Neuronal stem cell (in vitro differentiated cells): ENCODE measurements at regions not wholly inside any gene's neighbourhood (a gene's known extent, or its start where the extent isn't known, plus 50 kb on each side); places are given as distances from the start of the nearest gene placed in this dataset.
A peak's percentile ranks its signal among the peaks of the same experiment; 100 is the strongest.

Experiments
- DNase-seq: peaks from one replicate; pipeline ENCODE4 v3.0.0-alpha.2; 2013; ENCODE audit warnings: low spot score
- H2AFZ ChIP-seq: one replicate; pipeline ENCODE4 v1.6.1; 2013; ENCODE audit warnings: mild to moderate bottlenecking, low read length, inconsistent platforms
- H2AK5ac ChIP-seq: 2 replicates; pipeline ENCODE4 v1.6.1; 2013; ENCODE audit warnings: low read depth, mild to moderate bottlenecking, inconsistent platforms, low read length, moderate library complexity, mixed read lengths
- H2BK120ac ChIP-seq: 2 replicates; pipeline ENCODE4 v1.6.1; 2013; ENCODE audit warnings: low read depth, mild to moderate bottlenecking, inconsistent platforms, low read length, moderate library complexity, mixed read lengths
- H2BK12ac ChIP-seq: one replicate; pipeline ENCODE4 v1.6.1; 2013; ENCODE audit warnings: low read length, inconsistent platforms
- H2BK15ac ChIP-seq: 2 replicates; pipeline ENCODE4 v1.6.1; 2013; ENCODE audit warnings: mild to moderate bottlenecking, low read length, inconsistent platforms, mixed read lengths
- H2BK5ac ChIP-seq: one replicate; pipeline ENCODE4 v1.6.1; 2013; ENCODE audit warnings: inconsistent platforms, mild to moderate bottlenecking, low read length, moderate library complexity
- H3K14ac ChIP-seq: one replicate; pipeline ENCODE4 v1.6.1; 2013; ENCODE audit warnings: low read length, inconsistent platforms
- H3K18ac ChIP-seq: 2 replicates; pipeline ENCODE4 v1.6.1; 2013; ENCODE audit warnings: low read length, inconsistent platforms
- H3K23ac ChIP-seq: 2 replicates; pipeline ENCODE4 v1.6.1; 2013; ENCODE audit warnings: low read depth, mild to moderate bottlenecking, mixed read lengths, low read length, inconsistent platforms; ENCODE audit not compliant: poor library complexity
- H3K27ac ChIP-seq: replicated peaks from 3 replicates; pipeline ENCODE4 v1.5.1; 2013; ENCODE audit warnings: low read length, inconsistent platforms
- H3K27me3 ChIP-seq, 3 experiments: 2 replicates each; pipeline ENCODE4 v1.6.1; 2013; ENCODE audit warnings: low read length in 3 of 3, mild to moderate bottlenecking in 2 of 3, inconsistent platforms in 1 of 3, low read depth in 1 of 3, mixed read lengths in 1 of 3, moderate library complexity in 1 of 3; ENCODE audit not compliant: control insufficient read depth in 3 of 3, insufficient read depth in 3 of 3
- H3K36me3 ChIP-seq, 2 donors: replicated peaks in 1 of 2; 2 replicates each; pipeline ENCODE4 v1.6.1; 2013; ENCODE audit warnings: low read length in 2 of 2; ENCODE audit not compliant: control insufficient read depth in 2 of 2, insufficient read depth in 2 of 2
- H3K4ac ChIP-seq: 2 replicates; pipeline ENCODE4 v1.6.1; 2013; ENCODE audit warnings: inconsistent platforms, mild to moderate bottlenecking, low read length, moderate library complexity
- H3K4me1 ChIP-seq, 2 donors: 1 replicate in 1 of 2; 2 replicates in 1 of 2; pipeline ENCODE4 v1.6.1; 2013; ENCODE audit warnings: low read length in 2 of 2, low read depth in 1 of 2; ENCODE audit not compliant: control insufficient read depth in 2 of 2, insufficient read depth in 1 of 2
- H3K4me2 ChIP-seq: one replicate; pipeline ENCODE4 v1.6.1; 2013; ENCODE audit warnings: mild to moderate bottlenecking, low read length, inconsistent platforms; ENCODE audit not compliant: insufficient read depth, poor library complexity, severe bottlenecking
- H3K4me3 ChIP-seq, 2 donors: 2 replicates each; pipeline ENCODE4 v1.5.1; 2013; ENCODE audit warnings: low read length in 2 of 2, mild to moderate bottlenecking in 2 of 2, inconsistent platforms in 1 of 2, moderate library complexity in 1 of 2
- H3K79me1 ChIP-seq: one replicate; pipeline ENCODE4 v1.6.1; 2013; ENCODE audit warnings: low read depth, mild to moderate bottlenecking, inconsistent platforms, low read length, moderate library complexity
- H3K9ac ChIP-seq: one replicate; pipeline ENCODE4 v1.6.1; 2013; ENCODE audit warnings: mild to moderate bottlenecking, low read depth, low read length, inconsistent platforms; ENCODE audit not compliant: poor library complexity
- H3K9me3 ChIP-seq, 2 donors: replicated peaks in 1 of 2; 2 replicates each; pipeline versions ENCODE3 to v1.6.1; 2013; ENCODE audit warnings: low read length in 2 of 2, mild to moderate bottlenecking in 2 of 2, inconsistent platforms in 1 of 2, low read depth in 1 of 2, mixed read lengths in 1 of 2, moderate library complexity in 1 of 2; ENCODE audit not compliant: control insufficient read depth in 2 of 2, insufficient read depth in 1 of 2
- H4K8ac ChIP-seq: one replicate; pipeline ENCODE4 v1.6.1; 2013; ENCODE audit warnings: low read depth, mild to moderate bottlenecking, inconsistent platforms, low read length, moderate library complexity
- H4K91ac ChIP-seq: one replicate; pipeline ENCODE4 v1.6.1; 2013; ENCODE audit warnings: low read length, low read depth, mild to moderate bottlenecking, inconsistent platforms; ENCODE audit not compliant: poor library complexity
- WGBS, 2 donors: extraction: QIAGEN DNeasy Blood & Tissue Kit; methylation state at CpG; one replicate each; pipeline ENCODE4 v1.1.7; 2013; ENCODE audit warnings: missing lambda C conversion rate in 2 of 2, mixed read lengths in 1 of 2; ENCODE audit not compliant: insufficient read length in 2 of 2, insufficient replicate concordance in 1 of 2; ENCODE audit errors: extremely low coverage in 2 of 2; 5-methylcytosine and 5-hydroxymethylcytosine counted together

DNA sequence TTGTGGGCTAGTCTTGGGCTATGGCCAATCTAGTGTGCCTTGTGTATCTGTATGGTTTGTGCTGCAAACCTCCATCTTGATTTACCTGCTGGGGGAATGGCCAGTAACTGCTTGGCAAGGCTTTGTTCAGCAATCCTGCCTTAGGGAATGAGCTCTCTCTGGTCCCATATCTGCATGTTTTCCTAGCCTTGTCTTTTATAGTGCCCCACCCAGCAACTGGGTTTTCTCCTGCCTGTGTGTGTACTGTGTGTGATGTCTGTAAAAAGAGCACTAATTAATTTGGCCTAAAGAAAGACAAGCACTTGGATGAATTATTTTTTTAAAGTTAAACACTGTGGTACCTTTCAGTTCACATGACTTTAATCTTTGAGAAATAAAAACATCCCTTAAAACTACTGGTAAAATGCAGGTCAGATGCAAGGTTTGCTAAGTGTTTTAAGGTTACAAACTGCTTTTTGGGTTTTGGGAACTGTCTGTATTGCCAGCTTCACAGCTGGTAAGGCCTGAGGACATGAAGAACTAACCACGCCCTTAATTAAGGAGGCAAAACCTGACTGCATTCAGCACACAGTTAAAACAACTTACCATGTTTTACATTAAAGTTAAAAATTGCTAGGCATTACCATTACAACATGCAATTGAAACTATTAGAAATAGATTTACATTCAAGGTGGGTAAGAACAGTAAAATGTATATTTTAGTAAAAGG, 1169.2 kb downstream of the OTOL1 start:
- Histone ChIP-seq H3K9ac (no peak overlapping the region), H2BK5ac (no peak overlapping the region), H4K91ac (no peak overlapping the region), H3K27ac (no peak overlapping the region), H3K23ac (no peak overlapping the region), H3K79me1 (no peaks in the 10 kb centered on the region), H2AK5ac (no peak overlapping the region), H3K4me1 (no peaks in the 10 kb centered on the region), H2BK12ac (no peak overlapping the region), H3K18ac (no peak overlapping the region), H3K27me3 (no peaks in the 10 kb centered on the region), H2BK120ac (no peak overlapping the region), H3K14ac (no peak overlapping the region), H3K4me2 (no peak overlapping the region), H2BK15ac (no peak overlapping the region), H3K4me3 (no peak overlapping the region), H3K36me3 (no peaks in the 10 kb centered on the region), H4K8ac (no peak overlapping the region), H3K9me3 (peaks cover 0 to 7% of the 10 kb centered on the region in 2 donors), H2AFZ (peak overlapping the region; percentile 53), H3K4ac (no peak overlapping the region)
- DNase-seq = no peak
- no CpG with 5 or more reads among the region's 1 CpG for WGBS, 2 donors

- Histone ChIP-seq H3K27ac (no peak overlapping the region), H3K23ac (no peak overlapping the region), H3K4ac (no peak overlapping the region), H2AFZ (peak overlapping the region; percentile 56), H3K4me1 (no peaks in the 10 kb centered on the region), H2AK5ac (no peak overlapping the region), H4K91ac (no peak overlapping the region), H2BK5ac (no peak overlapping the region), H3K9ac (no peak overlapping the region), H4K8ac (no peak overlapping the region), H3K4me2 (no peak overlapping the region), H3K4me3 (no peak overlapping the region), H3K9me3 (peaks cover 0 to 7% of the 10 kb centered on the region in 2 donors), H2BK15ac (no peak overlapping the region), H3K18ac (no peak overlapping the region), H3K14ac (no peak overlapping the region), H3K27me3 (no peaks in the 10 kb centered on the region), H3K36me3 (no peaks in the 10 kb centered on the region), H2BK12ac (no peak overlapping the region), H3K79me1 (no peaks in the 10 kb centered on the region), H2BK120ac (no peak overlapping the region)
- no CpG with 5 or more reads among the region's 10 CpGs for WGBS, 2 donors
- no peak for DNase-seq
These were observed 1170.2 kb downstream of the OTOL1 start for GRCh38 chr3:162666835-162667234.

DNA sequence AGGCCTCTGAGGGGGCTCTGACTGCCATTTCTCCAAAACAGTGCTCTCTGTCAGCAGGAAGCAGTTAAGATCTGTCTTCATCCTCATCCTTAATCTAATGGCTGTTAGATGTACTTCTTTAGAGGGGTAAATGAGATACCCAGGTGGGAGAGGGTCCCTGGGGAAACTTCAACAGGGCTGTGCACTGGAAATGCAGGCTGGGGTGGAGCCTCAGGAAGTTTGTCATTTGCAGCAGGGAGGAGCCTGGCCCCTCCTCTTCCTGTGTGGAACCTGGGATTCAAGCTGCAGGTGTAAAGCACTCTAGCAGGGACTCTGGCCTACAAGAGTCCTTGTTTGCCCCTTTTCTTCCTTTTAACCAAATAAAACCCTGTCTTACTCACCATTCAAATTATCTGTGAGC, 1173.6 kb downstream of the OTOL1 start:
- no peak for DNase-seq
- Histone ChIP-seq H3K4ac (no peak overlapping the region), H3K36me3 (no peaks in the 10 kb centered on the region), H3K9ac (no peak overlapping the region), H3K9me3 (no peaks in the 10 kb centered on the region), H2AK5ac (no peak overlapping the region), H4K8ac (no peak overlapping the region), H2BK120ac (no peak overlapping the region), H3K4me1 (no peaks in the 10 kb centered on the region), H2BK12ac (no peak overlapping the region), H3K27me3 (no peaks in the 10 kb centered on the region), H3K4me2 (no peak overlapping the region), H2BK15ac (no peak overlapping the region), H3K4me3 (no peak overlapping the region), H3K79me1 (no peaks in the 10 kb centered on the region), H3K23ac (no peak overlapping the region), H3K27ac (no peak overlapping the region), H2AFZ (peak overlapping the region; percentile 61), H4K91ac (no peak overlapping the region), H2BK5ac (no peak overlapping the region), H3K18ac (no peak overlapping the region), H3K14ac (no peak overlapping the region)

GRCh38 chr3:162677475-162677874, 1180.9 kb downstream of the OTOL1 start:
- no peak overlapping the region for H3K27ac ChIP-seq
- no CpG with 5 or more reads among the region's 1 CpG for whole genome bisulfite sequencing, 2 donors

More at GRCh38 chr3:162677475-162677874, 1180.9 kb downstream of the OTOL1 start:
- no peak overlapping the region for H3K9ac ChIP-seq
- H2BK120ac ChIP-seq = no peak overlapping the region
- H4K8ac ChIP-seq = no peak overlapping the region
- DNase-seq = no peak
- H3K23ac ChIP-seq = no peak overlapping the region
- H4K91ac ChIP-seq = no peak overlapping the region
- H2BK5ac ChIP-seq = no peak overlapping the region
- H2BK15ac ChIP-seq = no peak overlapping the region
- no peak overlapping the region for H3K14ac ChIP-seq
- no peaks in the 10 kb centered on the region for H3K4me1 ChIP-seq
- H3K4me2 ChIP-seq = no peak overlapping the region
- no peak overlapping the region for H3K18ac ChIP-seq
- no peaks in the 10 kb centered on the region for H3K9me3 ChIP-seq
- peak overlapping the region; percentile 43 for H2AFZ ChIP-seq
- H3K4me3 ChIP-seq = no peak overlapping the region
- no peaks in the 10 kb centered on the region for H3K79me1 ChIP-seq
- no peak overlapping the region for H2BK12ac ChIP-seq
- no peak overlapping the region for H2AK5ac ChIP-seq
- no peaks in the 10 kb centered on the region for H3K27me3 ChIP-seq
- no peaks in the 10 kb centered on the region for H3K36me3 ChIP-seq
- no peak overlapping the region for H3K4ac ChIP-seq
